ENCODE measurements at regions not wholly inside any gene's neighbourhood (a gene's known extent, or its start where the extent isn't known, plus 50 kb on each side); places are given as distances from the start of the nearest gene placed in this dataset.

DNA sequence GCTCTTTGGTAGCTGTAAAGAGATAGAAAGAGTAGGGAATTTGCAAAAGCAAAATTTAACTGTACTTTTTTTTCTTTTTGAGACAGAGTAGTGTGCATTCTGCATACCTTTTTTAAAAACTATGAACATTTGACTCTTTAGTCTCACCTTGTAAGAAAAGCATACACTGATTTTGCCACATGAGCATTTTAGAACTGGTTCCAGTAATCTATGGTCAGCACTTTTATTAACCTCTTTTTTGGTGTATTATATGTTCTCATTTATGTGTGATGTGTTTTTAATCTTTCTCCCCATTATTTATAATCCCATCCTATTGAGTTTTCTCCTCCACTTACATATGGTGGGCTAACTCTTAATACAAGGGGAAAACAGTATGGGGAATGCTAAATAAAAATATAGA lies 1111.4 kb downstream of the FLRT2 start:
- Mint-ChIP-seq H3K9me3 (peaks cover 3% of the 10 kb centered on the region; the same call in 2 of the 3 replicates), H3K4me1 (no peaks in the 10 kb centered on the region; the same call in 2 of the 3 replicates), H3K36me3 (ENCODE audit: low read depth) (no peaks in the 10 kb centered on the region), H3K4me3 (no peak overlapping the region), H3K27ac (no peak overlapping the region), H3K27me3 (ENCODE audit: insufficient read depth, low read depth, poor library complexity) (no peaks in the 10 kb centered on the region)
- no peak overlapping the region for H3K4me2 ChIP-seq
- ATAC-seq (no peak), DNase-seq (ENCODE audit: low spot score) (no peak)
- H3K4me3 ChIP-seq: no peak overlapping the region
- H3K36me3 ChIP-seq (ENCODE audit: insufficient read depth): no peaks in the 10 kb centered on the region
- H4K20me1 ChIP-seq (replicated peaks; ENCODE audit: insufficient read depth): no peaks in the 10 kb centered on the region
- H3K27me3 ChIP-seq (ENCODE audit: insufficient read depth): no peaks in the 10 kb centered on the region
- H2AFZ ChIP-seq: no peak overlapping the region
- H3K79me2 ChIP-seq (replicated peaks; ENCODE audit: insufficient read depth): no peaks in the 10 kb centered on the region
- H3K27ac ChIP-seq (ENCODE audit: low read depth): no peak overlapping the region
- H3F3A ChIP-seq (replicated peaks; ENCODE audit: low read depth): no peaks in the 10 kb centered on the region
- H3K4me1 ChIP-seq (ENCODE audit: insufficient read depth): no peaks in the 10 kb centered on the region
- H3K9me2 ChIP-seq (ENCODE audit: insufficient read depth): peaks cover 3% of the 10 kb centered on the region; the same call in 1 of the 2 replicates
- TF ChIP-seq, protein P1, sequence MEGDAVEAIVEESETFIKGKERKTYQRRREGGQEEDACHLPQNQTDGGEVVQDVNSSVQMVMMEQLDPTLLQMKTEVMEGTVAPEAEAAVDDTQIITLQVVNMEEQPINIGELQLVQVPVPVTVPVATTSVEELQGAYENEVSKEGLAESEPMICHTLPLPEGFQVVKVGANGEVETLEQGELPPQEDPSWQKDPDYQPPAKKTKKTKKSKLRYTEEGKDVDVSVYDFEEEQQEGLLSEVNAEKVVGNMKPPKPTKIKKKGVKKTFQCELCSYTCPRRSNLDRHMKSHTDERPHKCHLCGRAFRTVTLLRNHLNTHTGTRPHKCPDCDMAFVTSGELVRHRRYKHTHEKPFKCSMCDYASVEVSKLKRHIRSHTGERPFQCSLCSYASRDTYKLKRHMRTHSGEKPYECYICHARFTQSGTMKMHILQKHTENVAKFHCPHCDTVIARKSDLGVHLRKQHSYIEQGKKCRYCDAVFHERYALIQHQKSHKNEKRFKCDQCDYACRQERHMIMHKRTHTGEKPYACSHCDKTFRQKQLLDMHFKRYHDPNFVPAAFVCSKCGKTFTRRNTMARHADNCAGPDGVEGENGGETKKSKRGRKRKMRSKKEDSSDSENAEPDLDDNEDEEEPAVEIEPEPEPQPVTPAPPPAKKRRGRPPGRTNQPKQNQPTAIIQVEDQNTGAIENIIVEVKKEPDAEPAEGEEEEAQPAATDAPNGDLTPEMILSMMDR (conservative IDR thresholded peaks at IDR 0.05; ENCODE audit: low read depth in 2 of 2): no peak

DNA sequence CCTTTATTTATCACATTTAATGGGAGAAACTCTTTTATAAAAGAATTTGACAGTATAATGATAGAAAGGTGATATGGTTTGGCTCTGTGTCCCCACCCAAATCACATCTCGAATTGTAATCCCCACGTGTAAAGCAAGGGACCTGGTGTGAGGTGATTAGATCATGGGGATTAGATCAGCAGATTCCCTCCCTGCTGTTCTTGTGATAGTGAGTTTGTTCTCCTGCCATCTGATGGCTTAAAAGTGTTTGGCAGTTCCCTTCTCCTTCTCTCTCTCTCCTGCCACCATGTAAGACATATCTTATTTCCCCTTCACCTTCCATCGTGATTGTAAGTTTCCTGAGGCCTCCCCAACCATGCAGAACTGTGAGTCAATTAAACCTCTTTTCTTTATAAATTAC lies 1110.3 kb downstream of the FLRT2 start:
- Histone ChIP-seq H3K27ac (ENCODE audit: low read depth) (no peak overlapping the region), H3F3A (replicated peaks; ENCODE audit: low read depth) (no peaks in the 10 kb centered on the region), H3K4me2 (no peak overlapping the region), H3K36me3 (ENCODE audit: insufficient read depth) (no peaks in the 10 kb centered on the region), H3K27me3 (ENCODE audit: insufficient read depth) (no peaks in the 10 kb centered on the region), H4K20me1 (replicated peaks; ENCODE audit: insufficient read depth) (no peaks in the 10 kb centered on the region), H3K4me3 (no peak overlapping the region), H2AFZ (no peak overlapping the region), H3K9me2 (ENCODE audit: insufficient read depth) (peaks cover 3% of the 10 kb centered on the region; the same call in 1 of the 2 replicates), H3K79me2 (replicated peaks; ENCODE audit: insufficient read depth) (no peaks in the 10 kb centered on the region), H3K4me1 (ENCODE audit: insufficient read depth) (no peaks in the 10 kb centered on the region)
- Mint-ChIP-seq H3K36me3 (ENCODE audit: low read depth) (no peaks in the 10 kb centered on the region), H3K4me3 (no peak overlapping the region), H3K27me3 (ENCODE audit: insufficient read depth, low read depth, poor library complexity) (no peaks in the 10 kb centered on the region), H3K9me3 (no peaks in the 10 kb centered on the region; the same call in 1 of the 3 replicates), H3K4me1 (no peaks in the 10 kb centered on the region; the same call in 2 of the 3 replicates), H3K27ac (no peak overlapping the region)
- TF ChIP-seq, protein P1 (conservative IDR thresholded peaks at IDR 0.05; ENCODE audit: low read depth in 2 of 2): peak in 1 of 2 experiments; percentile 17; a peak in 1 of 4 replicates
- TF ChIP-seq CREB1 (CRISPR knock-in tag; IDR thresholded peaks at IDR 0.05; ENCODE audit: low read depth): no peak
- TF ChIP-seq, protein P2, sequence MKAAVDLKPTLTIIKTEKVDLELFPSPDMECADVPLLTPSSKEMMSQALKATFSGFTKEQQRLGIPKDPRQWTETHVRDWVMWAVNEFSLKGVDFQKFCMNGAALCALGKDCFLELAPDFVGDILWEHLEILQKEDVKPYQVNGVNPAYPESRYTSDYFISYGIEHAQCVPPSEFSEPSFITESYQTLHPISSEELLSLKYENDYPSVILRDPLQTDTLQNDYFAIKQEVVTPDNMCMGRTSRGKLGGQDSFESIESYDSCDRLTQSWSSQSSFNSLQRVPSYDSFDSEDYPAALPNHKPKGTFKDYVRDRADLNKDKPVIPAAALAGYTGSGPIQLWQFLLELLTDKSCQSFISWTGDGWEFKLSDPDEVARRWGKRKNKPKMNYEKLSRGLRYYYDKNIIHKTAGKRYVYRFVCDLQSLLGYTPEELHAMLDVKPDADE (IDR thresholded peaks at IDR 0.05): no peak
- TF ChIP-seq, protein P3, sequence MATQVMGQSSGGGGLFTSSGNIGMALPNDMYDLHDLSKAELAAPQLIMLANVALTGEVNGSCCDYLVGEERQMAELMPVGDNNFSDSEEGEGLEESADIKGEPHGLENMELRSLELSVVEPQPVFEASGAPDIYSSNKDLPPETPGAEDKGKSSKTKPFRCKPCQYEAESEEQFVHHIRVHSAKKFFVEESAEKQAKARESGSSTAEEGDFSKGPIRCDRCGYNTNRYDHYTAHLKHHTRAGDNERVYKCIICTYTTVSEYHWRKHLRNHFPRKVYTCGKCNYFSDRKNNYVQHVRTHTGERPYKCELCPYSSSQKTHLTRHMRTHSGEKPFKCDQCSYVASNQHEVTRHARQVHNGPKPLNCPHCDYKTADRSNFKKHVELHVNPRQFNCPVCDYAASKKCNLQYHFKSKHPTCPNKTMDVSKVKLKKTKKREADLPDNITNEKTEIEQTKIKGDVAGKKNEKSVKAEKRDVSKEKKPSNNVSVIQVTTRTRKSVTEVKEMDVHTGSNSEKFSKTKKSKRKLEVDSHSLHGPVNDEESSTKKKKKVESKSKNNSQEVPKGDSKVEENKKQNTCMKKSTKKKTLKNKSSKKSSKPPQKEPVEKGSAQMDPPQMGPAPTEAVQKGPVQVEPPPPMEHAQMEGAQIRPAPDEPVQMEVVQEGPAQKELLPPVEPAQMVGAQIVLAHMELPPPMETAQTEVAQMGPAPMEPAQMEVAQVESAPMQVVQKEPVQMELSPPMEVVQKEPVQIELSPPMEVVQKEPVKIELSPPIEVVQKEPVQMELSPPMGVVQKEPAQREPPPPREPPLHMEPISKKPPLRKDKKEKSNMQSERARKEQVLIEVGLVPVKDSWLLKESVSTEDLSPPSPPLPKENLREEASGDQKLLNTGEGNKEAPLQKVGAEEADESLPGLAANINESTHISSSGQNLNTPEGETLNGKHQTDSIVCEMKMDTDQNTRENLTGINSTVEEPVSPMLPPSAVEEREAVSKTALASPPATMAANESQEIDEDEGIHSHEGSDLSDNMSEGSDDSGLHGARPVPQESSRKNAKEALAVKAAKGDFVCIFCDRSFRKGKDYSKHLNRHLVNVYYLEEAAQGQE (IDR thresholded peaks at IDR 0.05; ENCODE audit: unreplicated experiment): no peak
- TF ChIP-seq, protein P4, sequence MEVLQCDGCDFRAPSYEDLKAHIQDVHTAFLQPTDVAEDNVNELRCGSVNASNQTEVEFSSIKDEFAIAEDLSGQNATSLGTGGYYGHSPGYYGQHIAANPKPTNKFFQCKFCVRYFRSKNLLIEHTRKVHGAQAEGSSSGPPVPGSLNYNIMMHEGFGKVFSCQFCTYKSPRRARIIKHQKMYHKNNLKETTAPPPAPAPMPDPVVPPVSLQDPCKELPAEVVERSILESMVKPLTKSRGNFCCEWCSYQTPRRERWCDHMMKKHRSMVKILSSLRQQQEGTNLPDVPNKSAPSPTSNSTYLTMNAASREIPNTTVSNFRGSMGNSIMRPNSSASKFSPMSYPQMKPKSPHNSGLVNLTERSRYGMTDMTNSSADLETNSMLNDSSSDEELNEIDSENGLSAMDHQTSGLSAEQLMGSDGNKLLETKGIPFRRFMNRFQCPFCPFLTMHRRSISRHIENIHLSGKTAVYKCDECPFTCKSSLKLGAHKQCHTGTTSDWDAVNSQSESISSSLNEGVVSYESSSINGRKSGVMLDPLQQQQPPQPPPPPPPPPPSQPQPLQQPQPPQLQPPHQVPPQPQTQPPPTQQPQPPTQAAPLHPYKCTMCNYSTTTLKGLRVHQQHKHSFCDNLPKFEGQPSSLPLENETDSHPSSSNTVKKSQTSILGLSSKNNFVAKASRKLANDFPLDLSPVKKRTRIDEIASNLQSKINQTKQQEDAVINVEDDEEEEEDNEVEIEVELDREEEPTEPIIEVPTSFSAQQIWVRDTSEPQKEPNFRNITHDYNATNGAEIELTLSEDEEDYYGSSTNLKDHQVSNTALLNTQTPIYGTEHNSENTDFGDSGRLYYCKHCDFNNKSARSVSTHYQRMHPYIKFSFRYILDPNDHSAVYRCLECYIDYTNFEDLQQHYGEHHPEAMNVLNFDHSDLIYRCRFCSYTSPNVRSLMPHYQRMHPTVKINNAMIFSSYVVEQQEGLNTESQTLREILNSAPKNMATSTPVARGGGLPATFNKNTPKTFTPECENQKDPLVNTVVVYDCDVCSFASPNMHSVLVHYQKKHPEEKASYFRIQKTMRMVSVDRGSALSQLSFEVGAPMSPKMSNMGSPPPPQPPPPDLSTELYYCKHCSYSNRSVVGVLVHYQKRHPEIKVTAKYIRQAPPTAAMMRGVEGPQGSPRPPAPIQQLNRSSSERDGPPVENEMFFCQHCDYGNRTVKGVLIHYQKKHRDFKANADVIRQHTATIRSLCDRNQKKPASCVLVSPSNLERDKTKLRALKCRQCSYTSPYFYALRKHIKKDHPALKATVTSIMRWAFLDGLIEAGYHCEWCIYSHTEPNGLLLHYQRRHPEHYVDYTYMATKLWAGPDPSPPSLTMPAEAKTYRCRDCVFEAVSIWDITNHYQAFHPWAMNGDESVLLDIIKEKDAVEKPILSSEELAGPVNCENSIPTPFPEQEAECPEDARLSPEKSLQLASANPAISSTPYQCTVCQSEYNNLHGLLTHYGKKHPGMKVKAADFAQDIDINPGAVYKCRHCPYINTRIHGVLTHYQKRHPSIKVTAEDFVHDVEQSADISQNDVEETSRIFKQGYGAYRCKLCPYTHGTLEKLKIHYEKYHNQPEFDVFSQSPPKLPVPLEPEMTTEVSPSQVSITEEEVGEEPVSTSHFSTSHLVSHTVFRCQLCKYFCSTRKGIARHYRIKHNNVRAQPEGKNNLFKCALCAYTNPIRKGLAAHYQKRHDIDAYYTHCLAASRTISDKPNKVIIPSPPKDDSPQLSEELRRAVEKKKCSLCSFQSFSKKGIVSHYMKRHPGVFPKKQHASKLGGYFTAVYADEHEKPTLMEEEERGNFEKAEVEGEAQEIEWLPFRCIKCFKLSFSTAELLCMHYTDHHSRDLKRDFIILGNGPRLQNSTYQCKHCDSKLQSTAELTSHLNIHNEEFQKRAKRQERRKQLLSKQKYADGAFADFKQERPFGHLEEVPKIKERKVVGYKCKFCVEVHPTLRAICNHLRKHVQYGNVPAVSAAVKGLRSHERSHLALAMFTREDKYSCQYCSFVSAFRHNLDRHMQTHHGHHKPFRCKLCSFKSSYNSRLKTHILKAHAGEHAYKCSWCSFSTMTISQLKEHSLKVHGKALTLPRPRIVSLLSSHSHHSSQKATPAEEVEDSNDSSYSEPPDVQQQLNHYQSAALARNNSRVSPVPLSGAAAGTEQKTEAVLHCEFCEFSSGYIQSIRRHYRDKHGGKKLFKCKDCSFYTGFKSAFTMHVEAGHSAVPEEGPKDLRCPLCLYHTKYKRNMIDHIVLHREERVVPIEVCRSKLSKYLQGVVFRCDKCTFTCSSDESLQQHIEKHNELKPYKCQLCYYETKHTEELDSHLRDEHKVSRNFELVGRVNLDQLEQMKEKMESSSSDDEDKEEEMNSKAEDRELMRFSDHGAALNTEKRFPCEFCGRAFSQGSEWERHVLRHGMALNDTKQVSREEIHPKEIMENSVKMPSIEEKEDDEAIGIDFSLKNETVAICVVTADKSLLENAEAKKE (CRISPR knock-in tag; IDR thresholded peaks at IDR 0.05): no peak
- ATAC-seq (0 out of 3 replicates have a peak, but pooled peaks have one; percentile 28), DNase-seq (ENCODE audit: low spot score) (peak; percentile 3)

Data from GM23338 (cell line).